HL-60 (cell line): ENCODE measurements at regions not wholly inside any gene's neighbourhood (a gene's known extent, or its start where the extent isn't known, plus 50 kb on each side); places are given as distances from the start of the nearest gene placed in this dataset.

ENCODE experiments used
- CTCF ChIP-seq: IDR thresholded peaks from one replicate; pipeline ENCODE4 v1.5.1; 2011; ENCODE audit warnings: low read length, control low read depth, inconsistent platforms; ENCODE audit not compliant: insufficient read depth
- GABPA ChIP-seq: IDR thresholded peaks from 2 replicates; pipeline ENCODE4 v1.6.1; 2012; ENCODE audit warnings: low read depth
- REST ChIP-seq: IDR thresholded peaks from 2 replicates; pipeline ENCODE4 v1.6.1; 2012; ENCODE audit warnings: low read depth; ENCODE audit not compliant: insufficient replicate concordance

- TF ChIP-seq GABPA (no peak), CTCF (no peak), REST (no peak)
These were observed 288.2 kb downstream of the ACTL7B start for GRCh38 chr9:108567571-108567970.
